Breast epithelium (tissue), 4 donors: ENCODE measurements at regions not wholly inside any gene's neighbourhood (a gene's known extent, or its start where the extent isn't known, plus 50 kb on each side); places are given as distances from the start of the nearest gene placed in this dataset.

Experiments used
- DNase-seq, 2 donors: peaks; one replicate each; pipeline ENCODE4 v3.0.0-alpha.2; 2019; ENCODE audit warnings: low spot score in 2 of 2
- H3K27ac ChIP-seq, 2 donors: fragments of 200-600 bp; sonication (generic) in 1 of 2; one replicate each; pipeline ENCODE4 v1.5.1; 2016 to 2019; ENCODE audit warnings: mild to moderate bottlenecking in 1 of 2
- H3K27me3 ChIP-seq, 2 donors: fragments of 200-600 bp; sonication (generic) in 1 of 2; one replicate each; pipeline versions ENCODE4 v1.5.1 to v1.6.0; 2017 to 2019; ENCODE audit warnings: control low read depth in 1 of 2, mild to moderate bottlenecking in 1 of 2
- H3K36me3 ChIP-seq: fragments of 200-600 bp; one replicate; pipeline ENCODE4 v1.5.1; 2019
- H3K4me1 ChIP-seq, 2 donors: fragments of 200-600 bp; sonication (generic); one replicate each; pipeline ENCODE4 v1.5.1; 2016 to 2019; ENCODE audit warnings: control low read depth in 1 of 2
- H3K4me3 ChIP-seq, 3 donors: fragments of 200-600 bp; sonication (generic); 1 replicate in 2 of 3; 2 replicates in 1 of 3; pipeline ENCODE4 v1.5.1; 2016 to 2019; ENCODE audit warnings: mild to moderate bottlenecking in 3 of 3, moderate library complexity in 2 of 3
- H3K9me3 ChIP-seq, 2 donors: fragments of 200-600 bp; sonication (generic) in 1 of 2; one replicate each; pipeline ENCODE4 v1.5.1; 2016 to 2019; ENCODE audit warnings: control low read depth in 1 of 2
- CTCF ChIP-seq, 3 donors: fragments of 450-650 bp; IDR thresholded peaks; one replicate each; pipeline ENCODE4 v1.5.1; 2016 to 2017; ENCODE audit warnings: antibody characterized with exemption in 3 of 3, mild to moderate bottlenecking in 3 of 3, moderate library complexity in 3 of 3
- POLR2A ChIP-seq: fragments of 450-650 bp; IDR thresholded peaks from one replicate; pipeline ENCODE4 v1.6.1; 2016; ENCODE audit warnings: antibody characterized with exemption, mild to moderate bottlenecking, moderate library complexity
- POLR2AphosphoS5 ChIP-seq, 3 donors: sonication (generic); formaldehyde crosslinking; IDR thresholded peaks; one replicate each; pipeline ENCODE4 v1.6.1; 2017; ENCODE audit warnings: antibody characterized with exemption in 3 of 3
- intact Hi-C: fragments of 100-400 bp; cut with DNase I; formaldehyde crosslinking; loops from one replicate; pipeline ENCODE4 v1.15.1; 2023; ENCODE audit warnings: low total_unique reads

DNA sequence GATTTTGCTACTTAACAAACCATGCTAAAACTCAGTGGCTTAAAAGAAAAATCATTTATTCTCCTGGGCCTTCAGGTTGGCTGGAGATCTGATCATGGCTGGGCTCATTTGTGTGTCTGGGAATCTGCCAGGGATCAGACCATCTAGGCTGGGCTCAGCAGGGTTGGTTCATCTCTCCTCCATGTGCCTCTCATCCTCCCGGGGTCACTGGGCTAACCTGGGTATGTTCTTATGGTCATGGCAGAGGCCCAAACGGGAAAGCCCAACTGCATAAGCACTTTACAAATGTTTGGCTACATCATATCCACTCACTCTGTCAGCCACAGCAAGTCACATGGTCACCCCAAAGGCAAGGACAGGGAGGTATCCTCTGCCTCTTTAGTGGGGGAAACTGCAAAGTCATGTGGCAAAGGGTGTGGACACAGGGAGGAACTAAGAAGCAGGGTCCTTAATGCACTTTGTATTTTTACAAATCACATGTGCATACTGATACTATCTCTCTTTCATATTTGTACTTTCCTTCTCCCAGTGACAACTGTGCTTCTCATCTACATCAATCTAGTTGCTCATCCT, 231.4 kb downstream of the BUB3 start:
- TF ChIP-seq POLR2A: no peak
- no peak for TF ChIP-seq CTCF (IDR thresholded peaks at IDR 0.05)
- no peak for TF ChIP-seq POLR2AphosphoS5 (IDR thresholded peaks at IDR 0.05)
- Histone ChIP-seq H3K36me3 (no peaks in the 10 kb centered on the region), H3K27ac (no peak overlapping the region), H3K4me3 (no peak overlapping the region), H3K4me1 (no peaks in the 10 kb centered on the region), H3K9me3 (peaks cover 11 to 17% of the 10 kb centered on the region in 2 donors), H3K27me3 (no peaks in the 10 kb centered on the region)
- intact Hi-C loops: no loop called here
- DNase-seq: no peak

DNA sequence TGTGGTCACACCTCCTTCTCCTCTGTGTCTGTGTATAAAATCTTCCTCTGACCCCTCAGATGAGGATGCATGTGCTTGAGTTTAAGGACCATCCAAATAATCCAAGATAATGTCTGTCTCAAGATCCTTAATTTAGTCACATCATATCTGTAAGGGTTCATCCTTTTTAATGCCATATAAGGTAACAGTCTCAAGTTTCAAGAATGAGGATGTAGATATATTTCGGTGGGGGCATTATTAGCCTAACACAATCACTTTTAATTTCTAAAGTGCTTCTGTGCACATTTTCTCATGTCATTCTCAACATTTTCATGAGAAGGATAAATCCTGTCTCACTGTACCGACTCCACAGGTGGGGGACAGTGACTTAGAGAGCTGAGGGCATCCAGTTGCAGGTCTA, 235.3 kb downstream of the BUB3 start:
- intact Hi-C loops: no loop called here
- no peaks in the 10 kb centered on the region for H3K27me3 ChIP-seq
- H3K4me3 ChIP-seq: no peak overlapping the region
- H3K9me3 ChIP-seq: peaks cover 11 to 17% of the 10 kb centered on the region in 2 donors
- TF ChIP-seq POLR2A: no peak
- no peak for TF ChIP-seq POLR2AphosphoS5 (IDR thresholded peaks at IDR 0.05)
- TF ChIP-seq CTCF (IDR thresholded peaks at IDR 0.05): no peak
- no peaks in the 10 kb centered on the region for H3K36me3 ChIP-seq
- no peak for DNase-seq
- no peaks in the 10 kb centered on the region for H3K4me1 ChIP-seq
- no peak overlapping the region for H3K27ac ChIP-seq

GRCh38 chr10:123390332-123390731, 236.1 kb downstream of the BUB3 start:
- Histone ChIP-seq H3K4me1 (no peaks in the 10 kb centered on the region), H3K4me3 (no peak overlapping the region), H3K27ac (no peak overlapping the region), H3K27me3 (no peaks in the 10 kb centered on the region), H3K9me3 (peaks cover 13 to 19% of the 10 kb centered on the region in 2 donors), H3K36me3 (no peaks in the 10 kb centered on the region)
- intact Hi-C loops: loop anchor here (10.0 kb wide), 1 partner anchor 1064 kb away; the partner anchor contains the start of gene NKX1-2
- DNase-seq: no peak
- TF ChIP-seq POLR2AphosphoS5 (IDR thresholded peaks at IDR 0.05) (no peak), CTCF (IDR thresholded peaks at IDR 0.05) (no peak), POLR2A (no peak)

- H3K9me3 ChIP-seq: peaks cover 13 to 19% of the 10 kb centered on the region in 2 donors
- H3K27ac ChIP-seq: no peak overlapping the region
- H3K4me1 ChIP-seq: no peaks in the 10 kb centered on the region
- intact Hi-C loops: loop anchor here (10.0 kb wide), 1 partner anchor 1064 kb away; the partner anchor contains the start of gene NKX1-2
- H3K27me3 ChIP-seq: no peaks in the 10 kb centered on the region
- no peaks in the 10 kb centered on the region for H3K36me3 ChIP-seq
- no peak overlapping the region for H3K4me3 ChIP-seq
- DNase-seq: no peak
- TF ChIP-seq POLR2A (no peak), CTCF (IDR thresholded peaks at IDR 0.05) (no peak), POLR2AphosphoS5 (IDR thresholded peaks at IDR 0.05) (no peak)
Measured at GRCh38 chr10:123390874-123391273, 236.7 kb downstream of the BUB3 start.

DNA sequence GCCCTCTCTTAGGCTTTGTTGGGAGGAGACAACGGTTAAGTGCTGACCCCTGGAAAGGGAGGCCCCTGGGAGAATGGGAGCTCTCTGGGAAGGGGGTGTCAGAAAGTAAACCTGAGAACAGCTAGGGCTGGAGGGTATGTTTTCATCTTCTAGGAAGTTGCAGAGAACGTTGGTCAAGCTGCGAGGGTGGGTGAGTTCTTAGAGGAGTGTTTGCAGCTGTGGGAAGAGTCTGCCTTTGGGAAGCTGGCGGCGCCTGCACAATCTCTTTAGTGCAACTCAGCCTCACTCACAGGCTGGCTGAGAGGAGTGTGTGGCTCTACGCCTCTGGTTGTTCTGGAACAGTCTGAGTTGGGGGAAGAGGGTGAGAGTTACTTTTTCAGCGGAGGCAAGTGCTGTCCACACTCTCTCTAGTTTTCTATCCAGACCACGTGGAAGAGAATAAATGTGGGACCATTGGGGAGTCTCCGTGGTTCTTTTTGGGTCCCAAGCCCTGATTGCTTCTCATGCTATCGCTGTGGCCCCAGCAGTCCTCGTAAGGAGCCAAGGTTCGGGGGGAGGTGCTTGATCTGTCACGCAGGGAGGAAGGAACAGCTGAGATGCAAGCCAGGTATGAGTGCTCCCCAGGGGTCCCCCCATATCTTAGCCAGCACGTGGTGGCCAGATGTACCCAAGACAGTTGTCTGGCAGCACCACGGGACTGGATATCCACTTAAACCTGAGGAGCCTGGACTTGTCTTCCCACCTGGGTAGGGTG, 237.2 kb downstream of the BUB3 start:
- no peak overlapping the region for H3K4me3 ChIP-seq
- H3K9me3 ChIP-seq: peaks cover 13 to 18% of the 10 kb centered on the region in 2 donors
- intact Hi-C loops: loop anchor here (10.0 kb wide), 1 partner anchor 1063 kb away; the partner anchor contains the start of gene NKX1-2
- no peak overlapping the region for H3K27ac ChIP-seq
- H3K27me3 ChIP-seq: no peaks in the 10 kb centered on the region
- no peak for TF ChIP-seq POLR2A
- no peak for TF ChIP-seq POLR2AphosphoS5 (IDR thresholded peaks at IDR 0.05)
- no peak for TF ChIP-seq CTCF (IDR thresholded peaks at IDR 0.05)
- H3K36me3 ChIP-seq: no peaks in the 10 kb centered on the region
- no peak for DNase-seq
- no peaks in the 10 kb centered on the region for H3K4me1 ChIP-seq
